PC-3 (cell line): ENCODE measurements at regions not wholly inside any gene's neighbourhood (a gene's known extent, or its start where the extent isn't known, plus 50 kb on each side); places are given as distances from the start of the nearest gene placed in this dataset.

ENCODE experiments used
- ATAC-seq: fragments of 200-7000 bp; cut with Tn5 transposase; 2 replicates; pipeline ENCODE4 v1.9.1; 2020; ENCODE audit warnings: mild to moderate bottlenecking, moderate library complexity
- BruUV-seq: library from RNA; stranded (reverse); fragments of 400-500 nt; replicated peaks from 2 replicates; lab custom pipeline; 2021; lab: Mats Ljungman, UMichigan
- CTCF ChIA-PET: fragments of 300-600 bp; sonication (Branson Sonifier 250); formaldehyde crosslinking; loops from one replicate; lab custom pipeline; 2022; ENCODE audit warnings: antibody characterized with exemption; lab: Charles Lee
- POLR2A ChIA-PET: fragments of 300-600 bp; sonication (Branson Sonifier 250); formaldehyde crosslinking; loops from one replicate; lab custom pipeline; 2022; ENCODE audit warnings: antibody characterized with exemption; ENCODE audit not compliant: unreplicated experiment; lab: Charles Lee
- DNase-seq: peaks from one replicate; pipeline ENCODE4 v3.0.0-alpha.2; 2015
- H2AFZ ChIP-seq: fragments of 300-600 bp; sonication (generic); 2 replicates; pipeline ENCODE4 v1.6.0; 2016; ENCODE audit warnings: antibody characterized with exemption, low read length
- H3F3A ChIP-seq: fragments of 300-600 bp; sonication (generic); one replicate; pipeline ENCODE4 v1.6.0; 2017; ENCODE audit warnings: antibody characterized with exemption, low read length, control low read depth, mild to moderate bottlenecking; ENCODE audit not compliant: unreplicated experiment
- H3K27ac ChIP-seq: fragments of 300-600 bp; sonication (generic); 2 replicates; pipeline ENCODE4 v1.5.1; 2016; ENCODE audit warnings: mild to moderate bottlenecking, low read length
- H3K27me3 ChIP-seq: fragments of 300-600 bp; sonication (generic); 2 replicates; pipeline ENCODE4 v1.6.1; 2016; ENCODE audit warnings: low read length, mixed read lengths
- H3K36me3 ChIP-seq: fragments of 300-600 bp; sonication (generic); 2 replicates; pipeline ENCODE4 v1.6.1; 2016; ENCODE audit warnings: low read depth, mixed run types, low read length, mixed read lengths
- H3K4me1 ChIP-seq: fragments of 300-600 bp; sonication (generic); 2 replicates; pipeline ENCODE4 v1.5.1; 2016; ENCODE audit warnings: low read length; ENCODE audit not compliant: insufficient read depth
- H3K4me2 ChIP-seq: fragments of 300-600 bp; sonication (generic); 2 replicates; pipeline ENCODE4 v1.6.0; 2016; ENCODE audit warnings: low read length
- H3K4me3 ChIP-seq: fragments of 300-600 bp; sonication (generic); 2 replicates; pipeline ENCODE4 v1.5.1; 2016; ENCODE audit warnings: mild to moderate bottlenecking, low read length, mixed read lengths
- H3K79me2 ChIP-seq: fragments of 300-600 bp; sonication (generic); 2 replicates; pipeline ENCODE4 v1.6.1; 2017; ENCODE audit warnings: low read length, mixed read lengths
- H3K9ac ChIP-seq: fragments of 300-600 bp; sonication (generic); 2 replicates; pipeline ENCODE4 v1.6.0; 2016; ENCODE audit warnings: mild to moderate bottlenecking, low read length
- H3K9me2 ChIP-seq: fragments of 300-600 bp; sonication (generic); replicated peaks from 2 replicates; pipeline ENCODE4 v1.6.1; 2016; ENCODE audit warnings: mixed run types, low read length, mixed read lengths
- H3K9me3 ChIP-seq: fragments of 300-600 bp; sonication (generic); 2 replicates; pipeline ENCODE4 v1.6.1; 2016; ENCODE audit warnings: low read length, mixed read lengths
- H4K20me1 ChIP-seq: fragments of 300-600 bp; sonication (generic); 2 replicates; pipeline ENCODE4 v1.6.1; 2016; ENCODE audit warnings: low read length, mixed read lengths
- CTCF ChIP-seq: fragments of 300-600 bp; sonication (generic); conservative IDR thresholded peaks from 2 replicates; pipeline ENCODE4 v1.5.1; 2017; ENCODE audit warnings: antibody characterized with exemption, low read depth, mild to moderate bottlenecking, low read length
- EZH2 ChIP-seq: fragments of 300-600 bp; sonication (generic); IDR thresholded peaks from one replicate; pipeline ENCODE4 v1.6.1; 2017; ENCODE audit warnings: antibody characterized with exemption, mild to moderate bottlenecking, low read length; ENCODE audit not compliant: unreplicated experiment
- EZH2phosphoT487 ChIP-seq: fragments of 300-600 bp; sonication (generic); IDR thresholded peaks from 2 replicates; pipeline ENCODE4 v1.6.1; 2018; ENCODE audit warnings: mild to moderate bottlenecking, antibody characterized with exemption, low read length, borderline replicate concordance
- intact Hi-C: fragments of 100-400 bp; cut with micrococcal nuclease; formaldehyde crosslinking; loops from 2 replicates; pipeline ENCODE4 v1.9.0; 2023

DNA sequence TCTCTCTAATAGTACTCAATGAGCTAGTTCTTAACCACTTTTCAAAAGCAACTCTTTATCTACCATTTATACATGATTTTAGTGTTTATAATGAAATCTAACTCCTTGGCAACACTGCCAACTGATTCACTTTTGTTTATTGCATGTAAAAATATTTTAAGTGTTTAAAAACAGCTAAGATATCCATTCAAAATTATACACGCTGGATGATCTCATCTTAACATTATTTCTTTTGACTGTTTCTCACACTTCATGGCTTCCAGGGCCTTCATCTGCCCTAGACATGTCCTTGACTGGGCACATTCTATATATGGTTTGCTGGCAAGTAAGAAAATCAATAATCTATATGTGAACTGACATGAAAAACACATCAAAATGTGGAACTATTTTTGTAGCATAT lies 414.6 kb upstream of the LUZP2 start:
- H2AFZ ChIP-seq, result no peak overlapping the region
- DNase-seq (no peak), ATAC-seq (peak; percentile 54)
- no peak overlapping the region for H3K9ac ChIP-seq
- ChIA-PET CTCF (no interaction called here), POLR2A (no interaction called here)
- no peak overlapping the region for H3K4me2 ChIP-seq
- no peaks in the 10 kb centered on the region for H3K4me1 ChIP-seq
- no peak overlapping the region for H3K4me3 ChIP-seq
- no TSS peak for BruUV-seq
- H3F3A ChIP-seq, result no peaks in the 10 kb centered on the region
- H3K9me3 ChIP-seq, result no peaks in the 10 kb centered on the region
- no peaks in the 10 kb centered on the region for H4K20me1 ChIP-seq
- H3K9me2 ChIP-seq, result no peaks in the 10 kb centered on the region
- H3K27ac ChIP-seq, result no peak overlapping the region
- H3K27me3 ChIP-seq, result no peaks in the 10 kb centered on the region
- H3K36me3 ChIP-seq, result no peaks in the 10 kb centered on the region
- H3K79me2 ChIP-seq, result no peaks in the 10 kb centered on the region
- intact Hi-C loops, result no loop called here
- no peak for TF ChIP-seq EZH2phosphoT487
- TF ChIP-seq EZH2, result no peak
- no peak for TF ChIP-seq CTCF

DNA sequence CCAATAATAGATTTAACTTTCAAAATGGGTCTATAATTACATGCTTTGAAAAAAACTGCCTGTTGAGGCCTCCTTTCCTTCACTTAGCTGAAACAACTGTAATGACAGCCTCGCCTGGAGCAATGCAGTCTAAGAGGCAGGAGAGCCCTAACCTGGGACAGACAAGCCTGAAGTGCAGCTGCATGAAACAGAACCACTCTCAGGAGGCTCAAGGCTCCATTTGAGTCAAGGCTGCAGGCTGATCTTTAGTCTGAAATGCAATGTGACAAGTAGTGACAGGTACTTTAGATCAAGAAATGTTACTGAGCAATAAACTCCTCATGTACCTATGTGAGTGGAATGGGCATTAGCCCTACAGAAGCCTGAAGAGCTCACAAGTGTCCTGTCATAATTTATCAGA lies 414.0 kb upstream of the LUZP2 start:
- no peaks in the 10 kb centered on the region for H4K20me1 ChIP-seq
- no TSS peak for BruUV-seq
- no peak for DNase-seq
- intact Hi-C loops, result no loop called here
- no peak overlapping the region for H3K4me3 ChIP-seq
- H3K9me2 ChIP-seq, result no peaks in the 10 kb centered on the region
- no peaks in the 10 kb centered on the region for H3K27me3 ChIP-seq
- no peak overlapping the region for H3K4me2 ChIP-seq
- H3K9me3 ChIP-seq, result no peaks in the 10 kb centered on the region
- H3K27ac ChIP-seq, result no peak overlapping the region
- H3K36me3 ChIP-seq, result no peaks in the 10 kb centered on the region
- H3F3A ChIP-seq, result no peaks in the 10 kb centered on the region
- ChIA-PET POLR2A (no interaction called here), CTCF (no interaction called here)
- no peak overlapping the region for H2AFZ ChIP-seq
- TF ChIP-seq EZH2 (no peak), CTCF (no peak), EZH2phosphoT487 (no peak)
- no peaks in the 10 kb centered on the region for H3K4me1 ChIP-seq
- H3K79me2 ChIP-seq, result no peaks in the 10 kb centered on the region
- no peak for ATAC-seq
- H3K9ac ChIP-seq, result no peak overlapping the region

GRCh38 chr11:24084956-24085355 lies 411.9 kb upstream of the LUZP2 start:
- Histone ChIP-seq H3K9me3 (no peaks in the 10 kb centered on the region), H3K36me3 (no peaks in the 10 kb centered on the region), H3F3A (no peaks in the 10 kb centered on the region), H2AFZ (no peak overlapping the region), H3K4me1 (no peaks in the 10 kb centered on the region), H3K27ac (no peak overlapping the region), H4K20me1 (no peaks in the 10 kb centered on the region), H3K4me3 (no peak overlapping the region), H3K27me3 (no peaks in the 10 kb centered on the region), H3K9me2 (no peaks in the 10 kb centered on the region), H3K9ac (no peak overlapping the region), H3K79me2 (no peaks in the 10 kb centered on the region), H3K4me2 (no peak overlapping the region)
- POLR2A ChIA-PET, result no interaction called here
- TF ChIP-seq EZH2 (no peak), CTCF (no peak), EZH2phosphoT487 (no peak)
- BruUV-seq, result no TSS peak
- ATAC-seq, result no peak
- CTCF ChIA-PET, result no interaction called here
- intact Hi-C loops, result no loop called here
- no peak for DNase-seq
